Mucosa of rectum (tissue), 2 donors: ENCODE measurements at regions not wholly inside any gene's neighbourhood (a gene's known extent, or its start where the extent isn't known, plus 50 kb on each side); places are given as distances from the start of the nearest gene placed in this dataset.
A peak's percentile ranks its signal among the peaks of the same experiment; 100 is the strongest.

Experiments used
- H3K27ac ChIP-seq, 2 donors: one replicate each; pipeline ENCODE4 v1.7.0; 2013; ENCODE audit warnings: inconsistent platforms in 2 of 2, low read depth in 2 of 2, low read length in 2 of 2
- H3K27me3 ChIP-seq, 2 donors: one replicate each; pipeline ENCODE4 v1.7.0; 2013; ENCODE audit warnings: low read length in 2 of 2; ENCODE audit not compliant: control insufficient read depth in 2 of 2, insufficient read depth in 2 of 2
- H3K36me3 ChIP-seq, 2 donors: one replicate each; pipeline ENCODE4 v1.7.0; 2013; ENCODE audit warnings: low read length in 2 of 2; ENCODE audit not compliant: control insufficient read depth in 2 of 2, insufficient read depth in 2 of 2
- H3K4me1 ChIP-seq, 2 donors: one replicate each; pipeline ENCODE4 v1.7.0; 2013; ENCODE audit warnings: low read length in 2 of 2, mild to moderate bottlenecking in 1 of 2; ENCODE audit not compliant: control insufficient read depth in 2 of 2, insufficient read depth in 2 of 2
- H3K4me3 ChIP-seq, 2 donors: one replicate each; pipeline ENCODE4 v1.7.0; 2013; ENCODE audit warnings: low read length in 2 of 2
- H3K9ac ChIP-seq, 2 donors: one replicate each; pipeline ENCODE4 v1.7.0; 2013; ENCODE audit warnings: low read length in 2 of 2, low read depth in 1 of 2, mild to moderate bottlenecking in 1 of 2
- H3K9me3 ChIP-seq, 2 donors: one replicate each; pipeline ENCODE4 v1.7.0; 2013; ENCODE audit warnings: low read length in 2 of 2; ENCODE audit not compliant: control insufficient read depth in 2 of 2
- donor health status: healthy.
- donor health status: Normal muscosa, but diverticular disease.

- H3K36me3 ChIP-seq = no peaks in the 10 kb centered on the region
- H3K9ac ChIP-seq = no peak overlapping the region
- H3K4me1 ChIP-seq = peaks cover 2 to 16% of the 10 kb centered on the region in 2 donors
- H3K9me3 ChIP-seq = no peaks in the 10 kb centered on the region
- peak overlapping the region in 1 of 2 donors; percentile 7 for H3K27ac ChIP-seq
- no peak overlapping the region for H3K4me3 ChIP-seq
- H3K27me3 ChIP-seq = no peaks in the 10 kb centered on the region
Measured at GRCh38 chr5:135112008-135112725, 78.1 kb upstream of the PITX1 start.

DNA sequence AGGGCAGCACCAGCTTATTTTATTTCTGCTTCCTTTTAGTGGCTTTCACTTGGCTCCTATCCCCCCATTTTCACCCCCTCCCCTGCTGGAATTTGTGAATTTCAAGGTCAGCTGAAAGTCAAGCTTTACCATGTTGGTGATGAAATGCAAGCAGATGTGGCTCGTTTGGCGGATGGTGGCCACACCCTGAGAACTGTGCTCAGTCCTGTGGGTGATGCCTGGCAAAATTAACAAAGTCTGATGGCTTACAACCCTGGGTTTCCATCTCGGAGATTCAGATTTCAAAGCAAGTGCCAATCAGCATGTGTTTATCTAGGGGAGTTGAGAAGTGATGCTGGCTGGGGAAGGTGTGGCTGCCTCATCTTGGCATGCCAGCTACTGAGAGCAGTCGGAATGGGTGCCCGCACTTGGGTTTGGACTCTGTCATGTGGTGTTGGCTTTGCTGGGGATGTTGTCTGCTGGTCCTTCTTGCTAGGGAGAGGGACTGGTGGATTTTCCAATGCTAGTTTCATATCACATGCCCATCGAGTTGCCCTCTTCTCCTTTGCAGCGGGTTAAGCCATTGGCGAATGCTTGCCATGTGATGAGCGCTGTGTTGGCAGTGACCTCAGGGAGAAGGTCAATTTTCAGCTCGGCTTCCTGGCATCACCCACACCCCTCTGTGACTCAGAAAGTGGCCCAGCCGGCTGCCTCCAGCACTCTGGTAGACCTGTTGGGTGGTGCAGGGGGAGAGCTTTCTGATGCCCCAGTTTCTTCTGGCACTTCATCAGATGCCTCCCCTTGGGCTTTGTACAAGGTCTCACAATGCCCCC, 77.0 kb upstream of the PITX1 start:
- Histone ChIP-seq H3K4me1 (peaks cover 6 to 19% of the 10 kb centered on the region in 2 donors), H3K27me3 (no peaks in the 10 kb centered on the region), H3K36me3 (no peaks in the 10 kb centered on the region), H3K9me3 (no peaks in the 10 kb centered on the region), H3K9ac (no peak overlapping the region), H3K4me3 (no peak overlapping the region), H3K27ac (no peak overlapping the region)

GRCh38 chr5:135108992-135109391, 75.0 kb upstream of the PITX1 start:
- no peaks in the 10 kb centered on the region for H3K9me3 ChIP-seq
- H3K36me3 ChIP-seq = no peaks in the 10 kb centered on the region
- H3K27ac ChIP-seq = no peak overlapping the region
- H3K4me1 ChIP-seq = peaks cover 6 to 13% of the 10 kb centered on the region in 2 donors
- H3K9ac ChIP-seq = no peak overlapping the region
- H3K27me3 ChIP-seq = no peaks in the 10 kb centered on the region
- no peak overlapping the region for H3K4me3 ChIP-seq

- Histone ChIP-seq H3K27me3 (no peaks in the 10 kb centered on the region), H3K36me3 (no peaks in the 10 kb centered on the region), H3K9ac (no peak overlapping the region), H3K4me3 (no peak overlapping the region), H3K9me3 (no peaks in the 10 kb centered on the region), H3K4me1 (peaks cover 6 to 13% of the 10 kb centered on the region in 2 donors), H3K27ac (no peak overlapping the region)
Measured at GRCh38 chr5:135108569-135108968, 74.5 kb upstream of the PITX1 start.

DNA sequence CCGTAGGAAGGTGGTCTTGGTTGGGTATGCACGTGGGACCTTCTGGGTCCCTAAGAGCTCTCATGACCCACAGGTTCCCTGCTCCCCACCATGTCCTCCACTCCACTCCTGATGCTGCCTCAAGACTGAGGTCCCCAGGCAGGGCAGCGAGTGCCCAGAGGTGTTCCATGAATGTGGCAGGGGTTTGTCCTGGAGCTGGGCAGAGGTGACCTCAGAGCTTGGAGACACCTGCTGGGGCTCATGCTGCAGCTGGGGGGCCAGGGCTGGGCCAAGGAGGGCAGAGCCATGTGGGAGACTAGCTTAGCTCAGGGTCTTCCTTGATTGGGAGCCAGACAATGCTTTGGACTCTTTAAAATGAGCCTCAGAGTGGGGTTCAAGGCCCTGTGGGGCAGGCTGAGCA, 74.0 kb upstream of the PITX1 start:
- no peak overlapping the region for H3K4me3 ChIP-seq
- no peaks in the 10 kb centered on the region for H3K36me3 ChIP-seq
- no peaks in the 10 kb centered on the region for H3K9me3 ChIP-seq
- no peak overlapping the region for H3K9ac ChIP-seq
- H3K27me3 ChIP-seq = no peaks in the 10 kb centered on the region
- H3K27ac ChIP-seq = no peak overlapping the region
- peaks cover 8 to 13% of the 10 kb centered on the region in 2 donors for H3K4me1 ChIP-seq

DNA sequence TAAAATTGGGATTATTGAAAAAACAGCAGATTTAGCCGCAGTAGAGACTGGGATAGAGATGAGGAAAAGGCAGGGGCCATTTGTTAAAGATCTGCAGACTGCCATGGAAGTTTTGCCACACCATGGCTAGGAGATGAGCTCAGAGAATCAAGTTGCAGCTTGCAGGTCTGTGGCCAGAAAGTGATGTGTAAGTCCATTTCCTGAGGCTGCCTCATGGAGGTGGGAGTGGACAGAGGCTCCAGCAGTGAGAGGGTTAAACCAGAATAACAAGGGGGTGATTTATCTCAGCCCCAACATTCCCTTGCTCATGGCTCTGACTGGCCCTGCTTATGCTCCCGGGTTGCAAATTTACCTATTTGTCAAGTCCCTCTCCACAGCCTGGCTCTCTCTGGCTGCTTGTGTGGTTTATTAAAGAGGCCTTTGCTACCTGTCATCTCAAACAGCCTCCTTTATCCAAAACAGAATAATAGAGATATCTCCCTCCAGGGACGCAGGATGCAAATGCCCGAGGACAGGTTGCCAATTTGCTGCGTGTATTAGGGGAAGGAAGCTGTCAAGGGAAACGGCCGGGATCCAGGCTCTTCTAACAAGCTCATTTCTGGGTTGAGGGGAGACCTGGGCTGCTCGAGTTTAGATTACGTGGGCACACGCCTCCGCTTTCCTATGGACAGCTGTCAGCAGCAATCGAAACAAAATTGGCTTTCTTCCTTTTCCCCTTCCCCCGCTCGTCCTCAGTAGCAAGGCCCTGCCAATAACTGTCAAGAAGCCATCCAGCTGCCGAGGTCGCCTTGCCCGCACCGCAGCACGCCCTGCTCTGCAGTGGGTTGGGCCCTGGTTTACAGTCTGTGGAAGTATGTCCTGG, 72.8 kb upstream of the PITX1 start:
- Histone ChIP-seq H3K27me3 (no peaks in the 10 kb centered on the region), H3K36me3 (no peaks in the 10 kb centered on the region), H3K9ac (no peak overlapping the region), H3K4me1 (peaks cover 6 to 8% of the 10 kb centered on the region in 2 donors), H3K27ac (no peak overlapping the region), H3K4me3 (peak overlapping the region in 1 of 2 donors; percentile 7), H3K9me3 (no peaks in the 10 kb centered on the region)

- Histone ChIP-seq H3K4me1 (peaks cover 5 to 8% of the 10 kb centered on the region in 2 donors), H3K36me3 (no peaks in the 10 kb centered on the region), H3K27ac (no peak overlapping the region), H3K27me3 (no peaks in the 10 kb centered on the region), H3K9me3 (no peaks in the 10 kb centered on the region), H3K9ac (no peak overlapping the region), H3K4me3 (no peak overlapping the region)
Measured at GRCh38 chr5:135106136-135106535, 72.1 kb upstream of the PITX1 start.

DNA sequence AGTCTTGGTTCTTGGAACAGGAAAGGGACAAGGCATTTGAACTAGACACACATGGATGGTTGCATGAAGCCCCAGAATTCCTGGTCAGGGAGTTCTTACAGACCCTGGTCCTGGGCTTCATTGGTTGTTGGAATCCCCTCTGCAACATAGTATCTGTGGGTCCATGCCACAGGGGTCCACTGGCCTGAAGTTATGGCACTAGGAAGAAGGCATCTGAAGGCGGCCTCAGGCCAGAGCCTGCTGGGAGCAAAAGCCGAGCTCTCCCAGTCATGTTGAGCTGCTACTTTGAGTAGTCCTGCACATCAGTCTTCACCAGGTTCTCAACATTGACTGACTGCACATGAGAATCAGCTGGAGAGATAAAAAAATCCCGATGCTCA, 71.1 kb upstream of the PITX1 start:
- H3K9me3 ChIP-seq = no peaks in the 10 kb centered on the region
- H3K4me1 ChIP-seq = peaks cover 5 to 8% of the 10 kb centered on the region in 2 donors
- H3K4me3 ChIP-seq = no peak overlapping the region
- H3K27me3 ChIP-seq = no peaks in the 10 kb centered on the region
- H3K27ac ChIP-seq = no peak overlapping the region
- no peaks in the 10 kb centered on the region for H3K36me3 ChIP-seq
- H3K9ac ChIP-seq = no peak overlapping the region

- no peaks in the 10 kb centered on the region for H3K9me3 ChIP-seq
- H3K4me1 ChIP-seq = peaks cover 5 to 8% of the 10 kb centered on the region in 2 donors
- H3K27ac ChIP-seq = no peak overlapping the region
- H3K36me3 ChIP-seq = no peaks in the 10 kb centered on the region
- no peak overlapping the region for H3K4me3 ChIP-seq
- H3K27me3 ChIP-seq = no peaks in the 10 kb centered on the region
- H3K9ac ChIP-seq = no peak overlapping the region
Measured at GRCh38 chr5:135103575-135103853, 69.5 kb upstream of the PITX1 start.
